ENCODE measurements at regions not wholly inside any gene's neighbourhood (a gene's known extent, or its start where the extent isn't known, plus 50 kb on each side); places are given as distances from the start of the nearest gene placed in this dataset.

DNA sequence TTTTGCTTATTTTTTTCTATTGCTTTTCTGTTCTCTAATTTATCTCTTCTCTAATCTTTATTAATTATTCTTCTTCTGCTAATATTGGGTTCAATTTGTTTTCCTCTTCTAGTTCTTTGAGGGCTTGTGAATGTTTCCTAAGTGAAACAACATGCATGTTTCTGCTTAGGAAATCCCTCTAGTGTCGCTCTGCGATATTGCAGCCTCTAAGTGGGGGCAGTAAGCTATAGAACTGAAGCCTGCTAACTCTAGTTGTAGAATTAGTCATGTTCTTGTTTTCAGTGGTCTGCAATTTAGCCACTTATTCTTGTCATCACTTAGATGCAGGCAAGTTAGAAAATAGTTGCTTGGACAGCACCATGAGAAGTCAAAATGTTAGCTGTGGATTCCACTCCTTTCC is 222.6 kb downstream of the SPIN4 start:
- TF ChIP-seq POLR2A (IDR thresholded peaks at IDR 0.05; ENCODE audit: control extremely low read depth in 1 of 2, low read depth in 2 of 2, low read length in 2 of 2) (no peak), CTCF (IDR thresholded peaks at IDR 0.05; ENCODE audit: control extremely low read depth in 1 of 3, insufficient read depth in 1 of 3, low read depth in 1 of 3, low read length in 3 of 3) (peak in 2 of 3 experiments; percentile 3 to 20; a peak in 2 of 4 replicates), TCF12 (IDR thresholded peaks at IDR 0.05; ENCODE audit: low read depth, low read length) (no peak), CHD2 (IDR thresholded peaks at IDR 0.05; ENCODE audit: low read length) (no peak), EP300 (IDR thresholded peaks at IDR 0.05; ENCODE audit: borderline replicate concordance in 1 of 2, low read depth in 2 of 2, low read length in 2 of 2) (no peak), FOSL1 (IDR thresholded peaks at IDR 0.05; ENCODE audit: insufficient read depth, low read depth, low read length) (no peak), RFX5 (IDR thresholded peaks at IDR 0.05; ENCODE audit: borderline replicate concordance, low read depth, low read length) (no peak), CEBPB (IDR thresholded peaks at IDR 0.05; ENCODE audit: low read depth, low read length) (no peak), SIN3A (conservative IDR thresholded peaks at IDR 0.05 in 1 of 2, IDR thresholded peaks at IDR 0.05 in 1 of 2; ENCODE audit: low read depth in 1 of 2, low read length in 2 of 2) (no peak), CREB1 (IDR thresholded peaks at IDR 0.05) (no peak), POLR2AphosphoS5 (IDR thresholded peaks at IDR 0.05; ENCODE audit: low read depth, low read length) (no peak), CBX5 (IDR thresholded peaks at IDR 0.05; ENCODE audit: low read depth, low read length) (no peak), SUZ12 (IDR thresholded peaks at IDR 0.05; ENCODE audit: low read length) (no peak)
- TF ChIP-seq, protein P1, sequence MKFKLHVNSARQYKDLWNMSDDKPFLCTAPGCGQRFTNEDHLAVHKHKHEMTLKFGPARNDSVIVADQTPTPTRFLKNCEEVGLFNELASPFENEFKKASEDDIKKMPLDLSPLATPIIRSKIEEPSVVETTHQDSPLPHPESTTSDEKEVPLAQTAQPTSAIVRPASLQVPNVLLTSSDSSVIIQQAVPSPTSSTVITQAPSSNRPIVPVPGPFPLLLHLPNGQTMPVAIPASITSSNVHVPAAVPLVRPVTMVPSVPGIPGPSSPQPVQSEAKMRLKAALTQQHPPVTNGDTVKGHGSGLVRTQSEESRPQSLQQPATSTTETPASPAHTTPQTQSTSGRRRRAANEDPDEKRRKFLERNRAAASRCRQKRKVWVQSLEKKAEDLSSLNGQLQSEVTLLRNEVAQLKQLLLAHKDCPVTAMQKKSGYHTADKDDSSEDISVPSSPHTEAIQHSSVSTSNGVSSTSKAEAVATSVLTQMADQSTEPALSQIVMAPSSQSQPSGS (IDR thresholded peaks at IDR 0.05; ENCODE audit: low read length): no peak

Measured in H1 (cell line).